Panc1 (cell line): ENCODE measurements at regions not wholly inside any gene's neighbourhood (a gene's known extent, or its start where the extent isn't known, plus 50 kb on each side); places are given as distances from the start of the nearest gene placed in this dataset.
"Not testable (repeated sequence)": the region's sequence is repeated elsewhere in the genome, so short reads cannot be mapped to it uniquely, and the experiment has no call there.

Source experiments
- ATAC-seq: fragments of 200-7000 bp; cut with Tn5 transposase; 2 replicates; pipeline ENCODE4 v1.9.1; 2020; ENCODE audit warnings: mild to moderate bottlenecking, moderate library complexity
- BruUV-seq: library from RNA; stranded (reverse); fragments of 400-500 nt; replicated peaks from 2 replicates; lab custom pipeline; 2021; lab: Mats Ljungman, UMichigan
- CTCF ChIA-PET: fragments of 300-600 bp; sonication (Branson Sonifier 250); formaldehyde crosslinking; loops from one replicate; lab custom pipeline; 2022; ENCODE audit warnings: antibody characterized with exemption; lab: Charles Lee
- POLR2A ChIA-PET: fragments of 300-600 bp; sonication (Branson Sonifier 250); formaldehyde crosslinking; loops from one replicate; lab custom pipeline; 2022; ENCODE audit warnings: antibody characterized with exemption; lab: Charles Lee
- DNase-seq: peaks from one replicate; pipeline ENCODE4 v3.0.0-alpha.2; 2010; ENCODE audit warnings: low read depth, low spot score
- H3K27ac ChIP-seq: 2 replicates; pipeline ENCODE4 v1.5.1; 2011; ENCODE audit warnings: mild to moderate bottlenecking, low read length, inconsistent platforms
- H3K27me3 ChIP-seq: fragments of 200-500 bp; sonication (Bioruptor generic); 2 replicates; pipeline ENCODE4 v1.6.0; 2014; ENCODE audit warnings: low read length, inconsistent platforms; ENCODE audit not compliant: control insufficient read depth, insufficient read depth
- H3K36me3 ChIP-seq: fragments of 200-500 bp; sonication (Bioruptor generic); 2 replicates; pipeline ENCODE4 v1.5.1; 2014; ENCODE audit warnings: inconsistent platforms, mild to moderate bottlenecking, low read length, moderate library complexity; ENCODE audit not compliant: control insufficient read depth, insufficient read depth
- H3K4me1 ChIP-seq: 2 replicates; pipeline ENCODE4 v1.5.1; 2011; ENCODE audit warnings: inconsistent platforms, mild to moderate bottlenecking, low read length, moderate library complexity; ENCODE audit not compliant: control insufficient read depth, insufficient read depth
- H3K4me3 ChIP-seq, 2 experiments: 2 replicates each; pipeline ENCODE4 v1.5.1; 2011 to 2012; ENCODE audit warnings: low read depth in 2 of 2, low read length in 2 of 2, mild to moderate bottlenecking in 2 of 2, inconsistent platforms in 1 of 2, moderate library complexity in 1 of 2
- H3K9me3 ChIP-seq: fragments of 200-500 bp; sonication (Bioruptor generic); 2 replicates; pipeline ENCODE4 v1.5.1; 2014; ENCODE audit warnings: low read depth, mild to moderate bottlenecking, inconsistent platforms, low read length, moderate library complexity; ENCODE audit not compliant: control insufficient read depth, insufficient read depth
- CTCF ChIP-seq: fragments of 450-650 bp; IDR thresholded peaks from 2 replicates; pipeline ENCODE4 v1.5.1; 2017; ENCODE audit warnings: mild to moderate bottlenecking
- POLR2AphosphoS5 ChIP-seq: IDR thresholded peaks from 2 replicates; pipeline ENCODE4 v1.6.1; 2012; ENCODE audit warnings: mild to moderate bottlenecking, low read depth, low read length, moderate library complexity
- REST ChIP-seq, 2 experiments: IDR thresholded peaks; 2 replicates each; pipeline ENCODE4 v1.6.1; 2011 to 2012; ENCODE audit warnings: low read depth in 2 of 2, control low read depth in 1 of 2, low read length in 1 of 2, mild to moderate bottlenecking in 1 of 2, moderate library complexity in 1 of 2; ENCODE audit not compliant: insufficient read depth in 1 of 2
- SIN3A ChIP-seq: IDR thresholded peaks from 2 replicates; pipeline ENCODE4 v1.6.1; 2012; ENCODE audit warnings: low read depth, mild to moderate bottlenecking, low read length, moderate library complexity, borderline replicate concordance; ENCODE audit not compliant: insufficient read depth
- TCF7L2 ChIP-seq: IDR thresholded peaks from 2 replicates; pipeline ENCODE4 v1.6.1; 2011; ENCODE audit warnings: mild to moderate bottlenecking, low read depth, low read length, inconsistent platforms
- in situ Hi-C: cut with HindIII; loops from 2 replicates; pipeline ENCODE4 v1.10.0; 2016; ENCODE audit warnings: low sequenced_read_pairs, low pct_unique_long_range_greater_than_20kb
- intact Hi-C: fragments of 100-400 bp; cut with micrococcal nuclease; formaldehyde crosslinking; loops from one replicate; pipeline ENCODE4 v1.10.0; 2022; ENCODE audit not compliant: unreplicated experiment

- Histone ChIP-seq H3K9me3 (peaks cover 10% of the 10 kb centered on the region), H3K36me3 (no peaks in the 10 kb centered on the region), H3K27me3 (no peaks in the 10 kb centered on the region), H3K27ac (no peak overlapping the region), H3K4me1 (no peaks in the 10 kb centered on the region), H3K4me3 (no peak overlapping the region)
- ChIA-PET POLR2A (no interaction called here), CTCF (no interaction called here)
- no peak for TF ChIP-seq TCF7L2
- no peak for TF ChIP-seq SIN3A
- no peak for TF ChIP-seq POLR2AphosphoS5
- TF ChIP-seq REST (IDR thresholded peaks at IDR 0.05; ENCODE audit: insufficient read depth in 1 of 2, low read depth in 2 of 2, low read length in 1 of 2), result no peak
- TF ChIP-seq CTCF, result no peak
- in situ Hi-C loops, result no loop called here
- no TSS peak for BruUV-seq
- intact Hi-C loops, result no loop called here
- DNase-seq (no peak), ATAC-seq (no peak)
These were observed 630.9 kb upstream of the NR2F2 start for GRCh38 chr15:95699578-95699977.

GRCh38 chr15:95700692-95701091 lies 629.8 kb upstream of the NR2F2 start:
- H3K36me3 ChIP-seq, H3K4me3 ChIP-seq, H3K27me3 ChIP-seq, intact Hi-C loops, ATAC-seq, H3K9me3 ChIP-seq, CTCF ChIA-PET, POLR2A ChIA-PET, BruUV-seq, in situ Hi-C loops, DNase-seq, H3K4me1 ChIP-seq, H3K27ac ChIP-seq: not testable (repeated sequence)

- no peaks in the 10 kb centered on the region for H3K36me3 ChIP-seq
- H3K9me3 ChIP-seq, result peaks cover 4% of the 10 kb centered on the region; the same call in 1 of the 2 replicates
- no TSS peak for BruUV-seq
- CTCF ChIA-PET, result no interaction called here
- no peaks in the 10 kb centered on the region for H3K4me1 ChIP-seq
- TF ChIP-seq SIN3A, result no peak
- no peak for TF ChIP-seq TCF7L2
- no peak for TF ChIP-seq CTCF
- TF ChIP-seq REST (IDR thresholded peaks at IDR 0.05; ENCODE audit: insufficient read depth in 1 of 2, low read depth in 2 of 2, low read length in 1 of 2), result no peak
- TF ChIP-seq POLR2AphosphoS5, result no peak
- H3K27ac ChIP-seq, result no peak overlapping the region
- intact Hi-C loops (no loop called here), in situ Hi-C loops (no loop called here)
- POLR2A ChIA-PET, result no interaction called here
- H3K4me3 ChIP-seq, result no peak overlapping the region
- DNase-seq, result no peak
- H3K27me3 ChIP-seq, result no peaks in the 10 kb centered on the region
- ATAC-seq, result no peak
These were observed 629.1 kb upstream of the NR2F2 start for GRCh38 chr15:95701410-95701809.
